ENCODE measurements at regions not wholly inside any gene's neighbourhood (a gene's known extent, or its start where the extent isn't known, plus 50 kb on each side); places are given as distances from the start of the nearest gene placed in this dataset.
"Not testable (repeated sequence)": the region's sequence is repeated elsewhere in the genome, so short reads cannot be mapped to it uniquely, and the experiment has no call there.

- not testable (repeated sequence) for DNase-seq, H3K4me1 ChIP-seq, H3K36me3 ChIP-seq, H3K9me3 ChIP-seq, H3K27me3 ChIP-seq
- Histone ChIP-seq H3K27ac (peak overlapping the region in 3 of 4 donors; percentile 2 to 33 (median 9)), H3K4me3 (peak overlapping the region; percentile 17 to 46 (median 32))
Measured at GRCh38 chr2:95682889-95683517, 91.2 kb downstream of the TRIM43 start.

GRCh38 chr2:95685513-95685912 lies 93.7 kb downstream of the TRIM43 start:
- Histone ChIP-seq H3K27ac (no peak overlapping the region), H3K36me3 (no peaks in the 10 kb centered on the region)

GRCh38 chr2:95686056-95686825 lies 94.4 kb downstream of the TRIM43 start:
- H3K4me1 ChIP-seq, H3K27ac ChIP-seq, H3K4me3 ChIP-seq, DNase-seq, H3K27me3 ChIP-seq, H3K9me3 ChIP-seq, H3K36me3 ChIP-seq: not testable (repeated sequence)

More at GRCh38 chr2:95685513-95685912, 93.7 kb downstream of the TRIM43 start:
- H3K9me3 ChIP-seq: no peaks in the 10 kb centered on the region
- no peak for TF ChIP-seq CTCF (IDR thresholded peaks at IDR 0.05)
- TF ChIP-seq POLR2A (IDR thresholded peaks at IDR 0.05): no peak
- H3K4me3 ChIP-seq: no peak overlapping the region
- H3K4me1 ChIP-seq: no peaks in the 10 kb centered on the region
- no peak for DNase-seq
- no peaks in the 10 kb centered on the region for H3K27me3 ChIP-seq

GRCh38 chr2:95687852-95688251 lies 96.1 kb downstream of the TRIM43 start:
- not testable (repeated sequence) for H3K9me3 ChIP-seq, H3K4me1 ChIP-seq, DNase-seq, H3K27me3 ChIP-seq, H3K36me3 ChIP-seq, H3K27ac ChIP-seq, H3K4me3 ChIP-seq

- not testable (repeated sequence) for DNase-seq
Measured at GRCh38 chr2:95691210-95691609, 99.4 kb downstream of the TRIM43 start.

GRCh38 chr2:95693071-95693846 lies 101.5 kb downstream of the TRIM43 start:
- not testable (repeated sequence) for H3K4me3 ChIP-seq, DNase-seq, H3K4me1 ChIP-seq, H3K36me3 ChIP-seq, H3K27me3 ChIP-seq, H3K9me3 ChIP-seq, H3K27ac ChIP-seq

More at GRCh38 chr2:95691210-95691609, 99.4 kb downstream of the TRIM43 start:
- not testable (repeated sequence) for H3K4me3 ChIP-seq, H3K36me3 ChIP-seq, H3K27ac ChIP-seq, H3K9me3 ChIP-seq, H3K27me3 ChIP-seq, H3K4me1 ChIP-seq

GRCh38 chr2:95695613-95696012 lies 103.8 kb downstream of the TRIM43 start:
- H3K27ac ChIP-seq: no peak overlapping the region
- no peaks in the 10 kb centered on the region for H3K9me3 ChIP-seq
- H3K4me3 ChIP-seq: no peak overlapping the region
- no peaks in the 10 kb centered on the region for H3K36me3 ChIP-seq
- no peaks in the 10 kb centered on the region for H3K4me1 ChIP-seq
- DNase-seq: peak in 1 of 3 donors; percentile 47
- TF ChIP-seq POLR2A (IDR thresholded peaks at IDR 0.05) (no peak), CTCF (IDR thresholded peaks at IDR 0.05) (no peak)
- no peaks in the 10 kb centered on the region for H3K27me3 ChIP-seq

GRCh38 chr2:95698146-95698545 lies 106.3 kb downstream of the TRIM43 start:
- no peaks in the 10 kb centered on the region for H3K4me1 ChIP-seq
- H3K4me3 ChIP-seq: no peak overlapping the region
- no peaks in the 10 kb centered on the region for H3K9me3 ChIP-seq
- no peak overlapping the region for H3K27ac ChIP-seq
- TF ChIP-seq CTCF (IDR thresholded peaks at IDR 0.05) (no peak), POLR2A (IDR thresholded peaks at IDR 0.05) (no peak)
- no peak for DNase-seq
- H3K36me3 ChIP-seq: no peaks in the 10 kb centered on the region
- H3K27me3 ChIP-seq: no peaks in the 10 kb centered on the region

- not testable (repeated sequence) for H3K4me3 ChIP-seq
Measured at GRCh38 chr2:95699201-95700184, 107.7 kb downstream of the TRIM43 start.

More at GRCh38 chr2:95699201-95700184, 107.7 kb downstream of the TRIM43 start:
- H3K4me1 ChIP-seq, DNase-seq, H3K27ac ChIP-seq, H3K27me3 ChIP-seq, H3K36me3 ChIP-seq, H3K9me3 ChIP-seq: not testable (repeated sequence)
